T-helper 1 cell treated with Interleukin-12 subunit alpha and Interleukin-12 subunit beta and Interleukin-4 antibody, amounts not matched to agents 30 μg/mL and 1 μg/mL, for 36 hours (primary cell): ENCODE measurements at regions not wholly inside any gene's neighbourhood (a gene's known extent, or its start where the extent isn't known, plus 50 kb on each side); places are given as distances from the start of the nearest gene placed in this dataset.

Experiments used
- H3K27ac Mint-ChIP-seq: one replicate; pipeline ENCODE4 v1.8.0; 2021; ENCODE audit warnings: mild to moderate bottlenecking, mixed read lengths
- H3K27me3 Mint-ChIP-seq: one replicate; pipeline ENCODE4 v1.8.0; 2021; ENCODE audit warnings: low read depth, mixed read lengths
- H3K36me3 Mint-ChIP-seq: one replicate; pipeline ENCODE4 v1.8.0; 2021; ENCODE audit warnings: low read depth, mixed read lengths
- H3K4me1 Mint-ChIP-seq: one replicate; pipeline ENCODE4 v1.8.0; 2021; ENCODE audit warnings: low read depth, mixed read lengths
- H3K4me3 Mint-ChIP-seq: one replicate; pipeline ENCODE4 v1.8.0; 2021; ENCODE audit warnings: mild to moderate bottlenecking, moderate library complexity, mixed read lengths
- H3K9me3 Mint-ChIP-seq: one replicate; pipeline ENCODE4 v1.8.0; 2021; ENCODE audit warnings: mixed read lengths

DNA sequence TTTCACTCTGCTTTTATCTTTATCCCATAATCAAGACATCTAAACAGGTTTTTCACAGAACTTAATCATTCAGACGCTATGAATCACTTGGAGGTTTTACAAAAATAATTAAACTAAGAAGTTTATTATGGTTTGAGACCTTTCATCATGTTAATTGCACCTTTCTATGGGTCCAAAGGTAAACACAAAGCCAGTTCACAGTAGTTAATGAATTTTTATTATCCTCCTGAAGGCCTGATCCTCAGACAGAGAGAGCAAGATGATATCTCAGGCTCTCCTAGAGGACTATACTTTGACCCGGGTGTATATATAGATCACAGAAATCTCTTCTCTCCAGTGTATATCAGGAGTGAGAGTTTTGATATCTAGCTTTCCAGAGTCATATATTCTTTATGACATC is 1044.3 kb upstream of the RAG2 start:
- Mint-ChIP-seq H3K36me3 (no peaks in the 10 kb centered on the region), H3K4me1 (no peaks in the 10 kb centered on the region), H3K27me3 (no peaks in the 10 kb centered on the region), H3K4me3 (no peak overlapping the region), H3K9me3 (peaks cover 13% of the 10 kb centered on the region), H3K27ac (no peak overlapping the region)

GRCh38 chr11:37632748-37633147 is 1034.7 kb upstream of the RAG2 start:
- H3K27me3 Mint-ChIP-seq = no peaks in the 10 kb centered on the region
- no peaks in the 10 kb centered on the region for H3K36me3 Mint-ChIP-seq
- no peaks in the 10 kb centered on the region for H3K4me1 Mint-ChIP-seq
- H3K4me3 Mint-ChIP-seq = no peak overlapping the region
- H3K27ac Mint-ChIP-seq = no peak overlapping the region
- peaks cover 7% of the 10 kb centered on the region for H3K9me3 Mint-ChIP-seq

DNA sequence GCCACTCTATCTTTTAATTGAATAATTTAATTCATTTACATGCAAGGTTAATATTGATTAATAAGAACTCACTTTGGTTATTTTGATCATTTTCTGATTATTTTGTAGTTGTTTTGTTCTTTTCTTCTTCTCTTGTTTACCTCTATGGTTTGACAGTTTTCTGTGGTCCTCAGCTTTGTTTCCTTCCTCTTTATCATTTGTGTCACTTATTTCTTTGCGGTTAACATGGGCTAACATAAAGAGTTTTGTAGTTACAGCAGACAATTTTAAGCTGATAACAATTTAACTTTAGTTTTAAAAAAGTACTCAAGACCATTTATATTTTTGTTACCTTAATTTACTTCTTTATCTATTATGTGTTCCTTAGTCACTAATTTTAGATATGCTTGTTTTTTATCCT is 1032.8 kb upstream of the RAG2 start:
- Mint-ChIP-seq H3K4me3 (no peak overlapping the region), H3K9me3 (peaks cover 7% of the 10 kb centered on the region), H3K27ac (no peak overlapping the region), H3K27me3 (no peaks in the 10 kb centered on the region), H3K4me1 (no peaks in the 10 kb centered on the region), H3K36me3 (no peaks in the 10 kb centered on the region)

- no peaks in the 10 kb centered on the region for H3K27me3 Mint-ChIP-seq
- no peaks in the 10 kb centered on the region for H3K36me3 Mint-ChIP-seq
- no peak overlapping the region for H3K4me3 Mint-ChIP-seq
- H3K9me3 Mint-ChIP-seq = peaks cover 15% of the 10 kb centered on the region
- H3K4me1 Mint-ChIP-seq = no peaks in the 10 kb centered on the region
- H3K27ac Mint-ChIP-seq = no peak overlapping the region
Observed at GRCh38 chr11:37623778-37624177, 1025.7 kb upstream of the RAG2 start.

DNA sequence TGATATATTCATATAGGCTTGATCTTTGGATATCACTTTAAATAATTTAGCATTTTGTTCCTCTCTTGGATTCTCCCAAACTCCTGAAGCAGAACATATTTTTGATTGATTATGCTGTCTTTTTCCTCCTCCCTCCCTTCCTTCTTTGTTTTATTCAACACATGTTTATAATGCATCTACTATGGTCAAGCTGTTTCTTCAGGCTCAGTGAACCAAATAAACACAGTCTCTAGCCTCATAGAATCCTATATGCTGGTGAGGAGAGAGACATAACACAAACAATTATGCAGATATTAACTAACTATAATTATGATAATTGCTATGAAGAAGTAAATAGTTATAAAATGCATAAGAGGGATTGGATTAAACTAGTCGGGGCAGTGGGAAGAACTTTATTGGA is 1023.6 kb upstream of the RAG2 start:
- no peaks in the 10 kb centered on the region for H3K36me3 Mint-ChIP-seq
- H3K27ac Mint-ChIP-seq = no peak overlapping the region
- H3K9me3 Mint-ChIP-seq = peaks cover 12% of the 10 kb centered on the region
- H3K4me3 Mint-ChIP-seq = no peak overlapping the region
- H3K27me3 Mint-ChIP-seq = no peaks in the 10 kb centered on the region
- no peaks in the 10 kb centered on the region for H3K4me1 Mint-ChIP-seq

GRCh38 chr11:37616291-37616690 is 1018.3 kb upstream of the RAG2 start:
- H3K27me3 Mint-ChIP-seq = no peaks in the 10 kb centered on the region
- H3K36me3 Mint-ChIP-seq = no peaks in the 10 kb centered on the region
- no peak overlapping the region for H3K4me3 Mint-ChIP-seq
- no peaks in the 10 kb centered on the region for H3K4me1 Mint-ChIP-seq
- H3K27ac Mint-ChIP-seq = no peak overlapping the region
- peaks cover 4% of the 10 kb centered on the region for H3K9me3 Mint-ChIP-seq

GRCh38 chr11:37613031-37613430 is 1015.0 kb upstream of the RAG2 start:
- Mint-ChIP-seq H3K4me1 (no peaks in the 10 kb centered on the region), H3K27ac (no peak overlapping the region), H3K27me3 (no peaks in the 10 kb centered on the region), H3K4me3 (no peak overlapping the region), H3K9me3 (peaks cover 4% of the 10 kb centered on the region), H3K36me3 (no peaks in the 10 kb centered on the region)

GRCh38 chr11:37612146-37612545 is 1014.1 kb upstream of the RAG2 start:
- Mint-ChIP-seq H3K27ac (no peak overlapping the region), H3K4me1 (no peaks in the 10 kb centered on the region), H3K36me3 (no peaks in the 10 kb centered on the region), H3K4me3 (no peak overlapping the region), H3K9me3 (peaks cover 4% of the 10 kb centered on the region), H3K27me3 (no peaks in the 10 kb centered on the region)

GRCh38 chr11:37605229-37605628 is 1007.2 kb upstream of the RAG2 start:
- no peak overlapping the region for H3K27ac Mint-ChIP-seq
- H3K36me3 Mint-ChIP-seq = no peaks in the 10 kb centered on the region
- H3K27me3 Mint-ChIP-seq = no peaks in the 10 kb centered on the region
- H3K4me3 Mint-ChIP-seq = no peak overlapping the region
- H3K4me1 Mint-ChIP-seq = no peaks in the 10 kb centered on the region
- H3K9me3 Mint-ChIP-seq = peaks cover 39% of the 10 kb centered on the region

DNA sequence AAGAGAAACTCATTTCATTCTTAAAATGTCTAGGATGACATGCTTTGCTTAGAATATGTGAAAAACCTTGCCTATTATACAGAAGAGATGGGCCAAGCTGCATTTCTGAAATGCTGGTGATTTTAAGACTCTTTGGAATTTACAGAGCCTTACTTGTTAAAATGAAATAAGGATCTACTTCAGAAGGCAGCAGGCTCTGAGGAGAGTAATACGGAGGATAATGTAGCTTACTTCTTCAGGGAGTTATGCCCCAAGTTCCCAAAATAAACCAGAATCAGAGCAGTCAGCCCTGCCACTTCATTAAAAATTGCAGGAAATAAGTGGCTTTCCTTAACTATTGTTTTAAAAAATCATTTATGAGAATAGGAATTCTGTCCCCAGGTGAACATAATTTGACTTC is 1000.3 kb upstream of the RAG2 start:
- Mint-ChIP-seq H3K9me3 (peaks cover 28% of the 10 kb centered on the region), H3K4me3 (no peak overlapping the region), H3K4me1 (no peaks in the 10 kb centered on the region), H3K27ac (no peak overlapping the region), H3K36me3 (no peaks in the 10 kb centered on the region), H3K27me3 (no peaks in the 10 kb centered on the region)

- Mint-ChIP-seq H3K9me3 (peaks cover 23% of the 10 kb centered on the region), H3K27ac (no peak overlapping the region), H3K36me3 (no peaks in the 10 kb centered on the region), H3K27me3 (no peaks in the 10 kb centered on the region), H3K4me3 (no peak overlapping the region), H3K4me1 (no peaks in the 10 kb centered on the region)
Observed at GRCh38 chr11:37597776-37598175, 999.7 kb upstream of the RAG2 start.

GRCh38 chr11:37595845-37596244 is 997.8 kb upstream of the RAG2 start:
- H3K27ac Mint-ChIP-seq = no peak overlapping the region
- H3K4me1 Mint-ChIP-seq = no peaks in the 10 kb centered on the region
- H3K27me3 Mint-ChIP-seq = no peaks in the 10 kb centered on the region
- peaks cover 6% of the 10 kb centered on the region for H3K9me3 Mint-ChIP-seq
- no peaks in the 10 kb centered on the region for H3K36me3 Mint-ChIP-seq
- no peak overlapping the region for H3K4me3 Mint-ChIP-seq

DNA sequence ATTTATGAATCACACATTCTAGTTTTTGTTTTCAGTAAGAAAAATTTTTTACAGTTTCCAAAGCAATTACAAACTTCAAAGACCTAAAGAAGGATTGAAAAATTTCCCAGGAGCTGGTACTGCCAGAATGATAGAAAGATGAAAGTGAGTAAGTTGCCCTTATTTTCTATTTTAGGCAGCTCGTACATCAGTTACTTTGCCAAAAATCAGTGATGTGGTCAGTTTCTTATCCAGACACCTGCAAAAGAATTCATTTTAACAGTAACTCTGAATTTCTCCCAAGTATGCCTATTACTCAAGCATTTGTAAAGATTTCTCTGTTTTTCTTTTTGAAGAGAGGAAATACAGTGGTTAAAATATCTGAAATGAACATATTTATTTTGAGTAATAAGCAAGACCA is 976.3 kb upstream of the RAG2 start:
- Mint-ChIP-seq H3K9me3 (peaks cover 3% of the 10 kb centered on the region), H3K4me3 (no peak overlapping the region), H3K27me3 (no peaks in the 10 kb centered on the region), H3K36me3 (no peaks in the 10 kb centered on the region), H3K27ac (no peak overlapping the region), H3K4me1 (no peaks in the 10 kb centered on the region)

DNA sequence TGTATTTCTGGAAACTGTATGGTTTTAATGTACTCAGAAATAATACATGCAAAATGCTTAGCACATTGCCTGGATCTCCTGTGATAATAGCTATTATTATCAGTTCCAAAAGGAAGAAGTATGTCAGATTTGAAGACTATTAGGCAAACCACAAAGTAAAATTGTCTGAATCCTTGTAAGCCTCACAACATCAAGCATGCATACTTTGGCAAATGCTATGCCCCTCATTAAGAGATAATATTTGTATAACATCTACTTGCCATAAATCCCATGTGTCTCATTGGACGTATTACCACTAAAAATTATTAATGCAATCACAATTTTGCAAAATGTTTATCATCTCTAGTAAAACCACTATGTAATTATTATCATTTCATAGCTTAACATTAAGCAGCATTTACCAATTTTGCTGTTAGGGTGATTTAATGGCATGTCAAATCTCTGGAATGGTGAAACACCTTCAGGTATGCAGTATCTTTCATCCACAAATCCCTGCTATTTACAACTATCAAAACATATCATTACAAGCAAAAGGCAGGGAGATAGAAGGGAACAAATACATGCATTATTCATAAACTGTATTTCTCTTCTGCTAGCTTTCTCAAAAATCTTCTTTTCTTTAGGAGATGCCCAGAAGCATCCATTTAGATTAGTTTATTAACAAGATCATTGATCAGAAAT is 974.6 kb upstream of the RAG2 start:
- H3K27me3 Mint-ChIP-seq = no peaks in the 10 kb centered on the region

DNA sequence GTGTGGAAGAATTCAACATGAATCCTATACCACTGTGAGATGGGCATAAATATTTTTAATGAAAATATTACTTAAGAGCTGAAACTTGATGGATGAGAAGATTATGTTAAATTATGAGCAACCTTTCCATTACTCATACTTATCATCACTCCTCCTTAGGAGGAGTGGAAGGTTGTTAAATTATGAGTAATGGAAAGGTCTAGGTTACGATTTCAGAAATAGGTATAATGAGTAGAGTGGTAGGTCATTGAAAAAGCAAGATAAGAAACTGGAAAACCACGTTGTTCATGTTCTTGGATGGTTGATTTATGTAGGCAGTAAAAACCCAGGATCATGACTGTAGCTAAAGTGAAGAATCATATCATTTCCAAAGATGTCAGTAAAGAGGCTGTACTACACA is 973.2 kb upstream of the RAG2 start:
- Mint-ChIP-seq H3K27ac (no peak overlapping the region), H3K36me3 (no peaks in the 10 kb centered on the region), H3K4me1 (no peaks in the 10 kb centered on the region), H3K4me3 (no peak overlapping the region), H3K27me3 (no peaks in the 10 kb centered on the region), H3K9me3 (peaks cover 3% of the 10 kb centered on the region)

More for the DNA sequence above, 974.6 kb upstream of the RAG2 start:
- H3K36me3 Mint-ChIP-seq = no peaks in the 10 kb centered on the region
- no peak overlapping the region for H3K27ac Mint-ChIP-seq
- H3K9me3 Mint-ChIP-seq = peaks cover 3% of the 10 kb centered on the region
- no peak overlapping the region for H3K4me3 Mint-ChIP-seq
- no peaks in the 10 kb centered on the region for H3K4me1 Mint-ChIP-seq

DNA sequence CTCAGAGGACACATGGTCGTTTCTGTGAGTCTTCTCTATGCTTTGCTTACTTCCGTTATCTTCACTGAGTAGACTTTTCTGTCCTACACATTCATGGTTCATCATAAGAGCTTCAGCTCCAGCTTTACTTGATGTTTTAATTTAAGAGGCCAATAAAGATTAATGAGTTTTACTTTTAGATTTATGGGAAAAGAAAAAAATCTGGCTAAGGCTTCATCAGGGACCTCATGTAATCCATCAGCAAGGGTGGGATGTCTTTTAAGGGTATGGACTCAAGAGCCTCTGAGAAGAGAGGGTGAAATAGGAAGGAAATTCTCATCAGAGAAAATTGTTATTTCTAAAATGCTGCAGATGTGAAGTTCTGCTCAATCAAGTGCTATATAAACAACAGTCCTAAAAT is 963.0 kb upstream of the RAG2 start:
- H3K27me3 Mint-ChIP-seq = no peaks in the 10 kb centered on the region
- no peak overlapping the region for H3K4me3 Mint-ChIP-seq
- H3K9me3 Mint-ChIP-seq = peaks cover 3% of the 10 kb centered on the region
- no peaks in the 10 kb centered on the region for H3K4me1 Mint-ChIP-seq
- no peak overlapping the region for H3K27ac Mint-ChIP-seq
- no peaks in the 10 kb centered on the region for H3K36me3 Mint-ChIP-seq
